AG04450 (cell line): ENCODE measurements at regions not wholly inside any gene's neighbourhood (a gene's known extent, or its start where the extent isn't known, plus 50 kb on each side); places are given as distances from the start of the nearest gene placed in this dataset.

Source experiments
- CTCF ChIA-PET: fragments of 300-600, 350-600 bp; formaldehyde crosslinking; extraction: SDS; loops from one replicate; lab custom pipeline; 2022; ENCODE audit warnings: antibody characterized with exemption, inconsistent platforms; lab: Charles Lee
- POLR2A ChIA-PET: fragments of 350-600 bp; formaldehyde crosslinking; extraction: SDS; loops from one replicate; lab custom pipeline; 2021; ENCODE audit warnings: antibody characterized with exemption, inconsistent platforms; lab: Yijun Ruan, JAX
- DNase-seq: peaks from one replicate; pipeline ENCODE4 v3.0.0-alpha.2; 2011; ENCODE audit warnings: low read depth, low spot score
- H3K27ac ChIP-seq: one replicate; pipeline ENCODE4 v1.5.1; 2012; ENCODE audit warnings: low read depth, low read length, control low read depth
- H3K27me3 ChIP-seq: one replicate; pipeline ENCODE4 v1.6.0; 2012; ENCODE audit warnings: low read length; ENCODE audit not compliant: control insufficient read depth, insufficient read depth
- H3K4me3 ChIP-seq: 2 replicates; pipeline ENCODE4 v1.5.1; 2011; ENCODE audit warnings: mild to moderate bottlenecking, low read depth, low read length, control low read depth
- H3K9me3 ChIP-seq: 2 replicates; pipeline ENCODE4 v1.5.1; 2012; ENCODE audit warnings: low read length; ENCODE audit not compliant: control insufficient read depth, insufficient read depth
- CTCF ChIP-seq: IDR thresholded peaks from 2 replicates; pipeline ENCODE4 v1.5.1; 2011; ENCODE audit warnings: low read depth, low read length, control low read depth, inconsistent platforms

GRCh38 chr1:148318904-148319242 lies 164.2 kb downstream of the PPIAL4G start:
- Histone ChIP-seq H3K27ac (no peak overlapping the region), H3K4me3 (no peak overlapping the region), H3K9me3 (peaks cover 11% of the 10 kb centered on the region; the same call in 1 of the 2 replicates), H3K27me3 (peaks cover 27% of the 10 kb centered on the region)
- TF ChIP-seq CTCF = no peak
- ChIA-PET POLR2A (no interaction called here), CTCF (no interaction called here)
- no peak for DNase-seq

GRCh38 chr1:148318123-148318903 lies 164.8 kb downstream of the PPIAL4G start:
- POLR2A ChIA-PET = no interaction called here

GRCh38 chr1:148317288-148317985 lies 165.4 kb upstream of the NBPF11 start:
- peaks cover 11% of the 10 kb centered on the region; the same call in 1 of the 2 replicates for H3K9me3 ChIP-seq
- H3K27ac ChIP-seq = no peak overlapping the region
- peaks cover 30% of the 10 kb centered on the region for H3K27me3 ChIP-seq
- no peak for DNase-seq
- ChIA-PET CTCF (no interaction called here), POLR2A (no interaction called here)
- no peak overlapping the region for H3K4me3 ChIP-seq
- no peak for TF ChIP-seq CTCF

More at GRCh38 chr1:148318123-148318903, 164.8 kb downstream of the PPIAL4G start:
- Histone ChIP-seq H3K9me3 (peaks cover 11% of the 10 kb centered on the region; the same call in 1 of the 2 replicates), H3K4me3 (no peak overlapping the region), H3K27me3 (peaks cover 27% of the 10 kb centered on the region), H3K27ac (no peak overlapping the region)
- no peak for DNase-seq
- CTCF ChIA-PET = no interaction called here
- TF ChIP-seq CTCF = no peak

GRCh38 chr1:148315071-148315811 lies 163.2 kb upstream of the NBPF11 start:
- ChIA-PET CTCF (no interaction called here), POLR2A (no interaction called here)
- H3K27me3 ChIP-seq = peaks cover 43% of the 10 kb centered on the region
- no peak overlapping the region for H3K4me3 ChIP-seq
- DNase-seq = no peak
- H3K27ac ChIP-seq = no peak overlapping the region
- TF ChIP-seq CTCF = no peak
- peaks cover 11% of the 10 kb centered on the region; the same call in 1 of the 2 replicates for H3K9me3 ChIP-seq
